IPS-15b (cell line): ENCODE measurements at regions not wholly inside any gene's neighbourhood (a gene's known extent, or its start where the extent isn't known, plus 50 kb on each side); places are given as distances from the start of the nearest gene placed in this dataset.
A peak's percentile ranks its signal among the peaks of the same experiment; 100 is the strongest.

Experiments
- H3K27me3 ChIP-seq: one replicate; pipeline ENCODE4 v1.6.1; 2013; ENCODE audit warnings: low read length; ENCODE audit not compliant: control insufficient read depth, insufficient read depth
- H3K36me3 ChIP-seq: one replicate; pipeline ENCODE4 v1.6.1; 2013; ENCODE audit warnings: low read length; ENCODE audit not compliant: control insufficient read depth, insufficient read depth
- H3K4me1 ChIP-seq: one replicate; pipeline ENCODE4 v1.6.1; 2013; ENCODE audit warnings: mild to moderate bottlenecking, low read length; ENCODE audit not compliant: control insufficient read depth, insufficient read depth
- H3K4me3 ChIP-seq: one replicate; pipeline ENCODE4 v1.5.1; 2013; ENCODE audit warnings: low read depth, low read length
- H3K9ac ChIP-seq: one replicate; pipeline ENCODE4 v1.6.1; 2013; ENCODE audit warnings: low read depth, mild to moderate bottlenecking, low read length
- H3K9me3 ChIP-seq: one replicate; pipeline ENCODE4 v1.6.1; 2013; ENCODE audit warnings: mild to moderate bottlenecking, low read length; ENCODE audit not compliant: control insufficient read depth, insufficient read depth

GRCh38 chr3:150183678-150184425, 213.2 kb upstream of the PFN2 start:
- Histone ChIP-seq H3K4me3 (peak overlapping the region; percentile 45), H3K9ac (peak overlapping the region; percentile 47), H3K27me3 (peaks cover 8% of the 10 kb centered on the region), H3K36me3 (no peaks in the 10 kb centered on the region), H3K4me1 (no peaks in the 10 kb centered on the region), H3K9me3 (no peaks in the 10 kb centered on the region)

- H3K4me3 ChIP-seq: no peak overlapping the region
- no peaks in the 10 kb centered on the region for H3K36me3 ChIP-seq
- no peaks in the 10 kb centered on the region for H3K4me1 ChIP-seq
- no peak overlapping the region for H3K9ac ChIP-seq
- H3K9me3 ChIP-seq: no peaks in the 10 kb centered on the region
- H3K27me3 ChIP-seq: peaks cover 8% of the 10 kb centered on the region
Observed at GRCh38 chr3:150180334-150180733, 209.6 kb upstream of the PFN2 start.

GRCh38 chr3:150179330-150179729, 208.6 kb upstream of the PFN2 start:
- Histone ChIP-seq H3K9me3 (no peaks in the 10 kb centered on the region), H3K36me3 (no peaks in the 10 kb centered on the region), H3K4me1 (no peaks in the 10 kb centered on the region), H3K4me3 (no peak overlapping the region), H3K27me3 (peaks cover 8% of the 10 kb centered on the region), H3K9ac (no peak overlapping the region)

GRCh38 chr3:150177673-150178381, 207.1 kb upstream of the PFN2 start:
- no peaks in the 10 kb centered on the region for H3K36me3 ChIP-seq
- no peaks in the 10 kb centered on the region for H3K9me3 ChIP-seq
- no peak overlapping the region for H3K4me3 ChIP-seq
- no peak overlapping the region for H3K9ac ChIP-seq
- H3K27me3 ChIP-seq: no peaks in the 10 kb centered on the region
- no peaks in the 10 kb centered on the region for H3K4me1 ChIP-seq

GRCh38 chr3:150174179-150174578, 203.5 kb upstream of the PFN2 start:
- Histone ChIP-seq H3K4me3 (no peak overlapping the region), H3K9ac (no peak overlapping the region), H3K9me3 (no peaks in the 10 kb centered on the region), H3K27me3 (no peaks in the 10 kb centered on the region), H3K4me1 (no peaks in the 10 kb centered on the region), H3K36me3 (no peaks in the 10 kb centered on the region)

GRCh38 chr3:150172356-150172755, 201.7 kb upstream of the PFN2 start:
- no peaks in the 10 kb centered on the region for H3K4me1 ChIP-seq
- H3K36me3 ChIP-seq: no peaks in the 10 kb centered on the region
- no peaks in the 10 kb centered on the region for H3K27me3 ChIP-seq
- no peak overlapping the region for H3K9ac ChIP-seq
- H3K4me3 ChIP-seq: no peak overlapping the region
- H3K9me3 ChIP-seq: no peaks in the 10 kb centered on the region

- H3K4me1 ChIP-seq: no peaks in the 10 kb centered on the region
- no peaks in the 10 kb centered on the region for H3K36me3 ChIP-seq
- H3K9ac ChIP-seq: no peak overlapping the region
- H3K4me3 ChIP-seq: no peak overlapping the region
- H3K27me3 ChIP-seq: no peaks in the 10 kb centered on the region
- H3K9me3 ChIP-seq: no peaks in the 10 kb centered on the region
Observed at GRCh38 chr3:150170852-150171520, 200.3 kb upstream of the PFN2 start.

GRCh38 chr3:150169330-150169940, 198.7 kb upstream of the PFN2 start:
- Histone ChIP-seq H3K4me1 (peaks cover 5% of the 10 kb centered on the region), H3K4me3 (no peak overlapping the region), H3K9me3 (no peaks in the 10 kb centered on the region), H3K9ac (no peak overlapping the region), H3K36me3 (no peaks in the 10 kb centered on the region), H3K27me3 (no peaks in the 10 kb centered on the region)

GRCh38 chr3:150168698-150169097, 198.0 kb upstream of the PFN2 start:
- Histone ChIP-seq H3K27me3 (no peaks in the 10 kb centered on the region), H3K4me1 (peaks cover 5% of the 10 kb centered on the region), H3K36me3 (no peaks in the 10 kb centered on the region), H3K4me3 (no peak overlapping the region), H3K9me3 (no peaks in the 10 kb centered on the region), H3K9ac (no peak overlapping the region)

- H3K36me3 ChIP-seq: no peaks in the 10 kb centered on the region
- no peaks in the 10 kb centered on the region for H3K27me3 ChIP-seq
- H3K4me1 ChIP-seq: peaks cover 5% of the 10 kb centered on the region
- no peaks in the 10 kb centered on the region for H3K9me3 ChIP-seq
- no peak overlapping the region for H3K9ac ChIP-seq
- H3K4me3 ChIP-seq: no peak overlapping the region
Observed at GRCh38 chr3:150165396-150166094, 194.8 kb upstream of the PFN2 start.

GRCh38 chr3:150161011-150161410, 190.3 kb upstream of the PFN2 start:
- Histone ChIP-seq H3K27me3 (no peaks in the 10 kb centered on the region), H3K9ac (no peak overlapping the region), H3K4me3 (no peak overlapping the region), H3K36me3 (no peaks in the 10 kb centered on the region), H3K4me1 (peaks cover 5% of the 10 kb centered on the region), H3K9me3 (no peaks in the 10 kb centered on the region)
